ENCODE measurements at regions not wholly inside any gene's neighbourhood (a gene's known extent, or its start where the extent isn't known, plus 50 kb on each side); places are given as distances from the start of the nearest gene placed in this dataset.

- no peaks in the 10 kb centered on the region; the same call in 1 of the 2 replicates for H3K9me3 ChIP-seq (ENCODE audit: control insufficient read depth, insufficient read depth, low read length)
- no peaks in the 10 kb centered on the region for H3K36me3 ChIP-seq (ENCODE audit: insufficient read depth, low read length)
- no peak overlapping the region for H3K9ac ChIP-seq (ENCODE audit: low read depth, low read length)
- H3K4me1 ChIP-seq (ENCODE audit: insufficient read depth, low read length) = peaks cover 8% of the 10 kb centered on the region; the same call in 1 of the 2 replicates
Measured at GRCh38 chr18:22543769-22544168, 126.1 kb upstream of the CTAGE1 start.

- H3K9me3 ChIP-seq (ENCODE audit: control insufficient read depth, insufficient read depth, low read length) = no peaks in the 10 kb centered on the region; the same call in 1 of the 2 replicates
- H3K36me3 ChIP-seq (ENCODE audit: insufficient read depth, low read length) = no peaks in the 10 kb centered on the region
- peaks cover 12% of the 10 kb centered on the region; the same call in 1 of the 2 replicates for H3K4me1 ChIP-seq (ENCODE audit: insufficient read depth, low read length)
- H3K9ac ChIP-seq (ENCODE audit: low read depth, low read length) = no peak overlapping the region
Measured at GRCh38 chr18:22544626-22545025, 126.9 kb upstream of the CTAGE1 start.

- Histone ChIP-seq H3K4me1 (ENCODE audit: insufficient read depth, low read length) (peaks cover 12% of the 10 kb centered on the region; the same call in 1 of the 2 replicates), H3K9me3 (ENCODE audit: control insufficient read depth, insufficient read depth, low read length) (no peaks in the 10 kb centered on the region; the same call in 1 of the 2 replicates), H3K36me3 (ENCODE audit: insufficient read depth, low read length) (no peaks in the 10 kb centered on the region), H3K9ac (ENCODE audit: low read depth, low read length) (no peak overlapping the region)
Measured at GRCh38 chr18:22545066-22545760, 127.5 kb upstream of the CTAGE1 start.

- no peaks in the 10 kb centered on the region for H3K9me3 ChIP-seq (ENCODE audit: control insufficient read depth, insufficient read depth, low read length)
- H3K36me3 ChIP-seq (ENCODE audit: insufficient read depth, low read length) = no peaks in the 10 kb centered on the region
- H3K9ac ChIP-seq (ENCODE audit: low read depth, low read length) = no peak overlapping the region
Measured at GRCh38 chr18:22546905-22547570, 129.3 kb upstream of the CTAGE1 start.

GRCh38 chr18:22547807-22548561 lies 130.3 kb upstream of the CTAGE1 start:
- no peak overlapping the region for H3K9ac ChIP-seq (ENCODE audit: low read depth, low read length)
- H3K36me3 ChIP-seq (ENCODE audit: insufficient read depth, low read length) = no peaks in the 10 kb centered on the region
- peaks cover 12% of the 10 kb centered on the region; the same call in 1 of the 2 replicates for H3K4me1 ChIP-seq (ENCODE audit: insufficient read depth, low read length)
- no peaks in the 10 kb centered on the region for H3K9me3 ChIP-seq (ENCODE audit: control insufficient read depth, insufficient read depth, low read length)

More at GRCh38 chr18:22546905-22547570, 129.3 kb upstream of the CTAGE1 start:
- H3K4me1 ChIP-seq (ENCODE audit: insufficient read depth, low read length) = peaks cover 12% of the 10 kb centered on the region; the same call in 1 of the 2 replicates

- no peaks in the 10 kb centered on the region for H3K36me3 ChIP-seq (ENCODE audit: insufficient read depth, low read length)
- peaks cover 12% of the 10 kb centered on the region; the same call in 1 of the 2 replicates for H3K4me1 ChIP-seq (ENCODE audit: insufficient read depth, low read length)
- H3K9ac ChIP-seq (ENCODE audit: low read depth, low read length) = no peak overlapping the region
- no peaks in the 10 kb centered on the region for H3K9me3 ChIP-seq (ENCODE audit: control insufficient read depth, insufficient read depth, low read length)
Measured at GRCh38 chr18:22549260-22549937, 131.7 kb upstream of the CTAGE1 start.

- Histone ChIP-seq H3K9ac (ENCODE audit: low read depth, low read length) (no peak overlapping the region), H3K9me3 (ENCODE audit: control insufficient read depth, insufficient read depth, low read length) (no peaks in the 10 kb centered on the region), H3K4me1 (ENCODE audit: insufficient read depth, low read length) (peaks cover 12% of the 10 kb centered on the region; the same call in 1 of the 2 replicates), H3K36me3 (ENCODE audit: insufficient read depth, low read length) (no peaks in the 10 kb centered on the region)
Measured at GRCh38 chr18:22550366-22550765, 132.7 kb upstream of the CTAGE1 start.

- H3K9me3 ChIP-seq (ENCODE audit: control insufficient read depth, insufficient read depth, low read length) = no peaks in the 10 kb centered on the region
- H3K4me1 ChIP-seq (ENCODE audit: insufficient read depth, low read length) = peaks cover 10% of the 10 kb centered on the region; the same call in 1 of the 2 replicates
- no peak overlapping the region for H3K9ac ChIP-seq (ENCODE audit: low read depth, low read length)
- no peaks in the 10 kb centered on the region for H3K36me3 ChIP-seq (ENCODE audit: insufficient read depth, low read length)
Measured at GRCh38 chr18:22550861-22551260, 133.1 kb upstream of the CTAGE1 start.

GRCh38 chr18:22551536-22552151 lies 133.9 kb upstream of the CTAGE1 start:
- Histone ChIP-seq H3K9ac (ENCODE audit: low read depth, low read length) (no peak overlapping the region), H3K9me3 (ENCODE audit: control insufficient read depth, insufficient read depth, low read length) (no peaks in the 10 kb centered on the region), H3K4me1 (ENCODE audit: insufficient read depth, low read length) (peaks cover 8% of the 10 kb centered on the region; the same call in 1 of the 2 replicates), H3K36me3 (ENCODE audit: insufficient read depth, low read length) (no peaks in the 10 kb centered on the region)

- no peaks in the 10 kb centered on the region for H3K36me3 ChIP-seq (ENCODE audit: insufficient read depth, low read length)
- H3K9me3 ChIP-seq (ENCODE audit: control insufficient read depth, insufficient read depth, low read length) = no peaks in the 10 kb centered on the region
- H3K9ac ChIP-seq (ENCODE audit: low read depth, low read length) = no peak overlapping the region
- peaks cover 8% of the 10 kb centered on the region; the same call in 1 of the 2 replicates for H3K4me1 ChIP-seq (ENCODE audit: insufficient read depth, low read length)
Measured at GRCh38 chr18:22552254-22552653, 134.5 kb upstream of the CTAGE1 start.

GRCh38 chr18:22552899-22553460 lies 135.3 kb upstream of the CTAGE1 start:
- Histone ChIP-seq H3K36me3 (ENCODE audit: insufficient read depth, low read length) (no peaks in the 10 kb centered on the region), H3K9ac (ENCODE audit: low read depth, low read length) (no peak overlapping the region)

GRCh38 chr18:22556222-22557167 lies 138.8 kb upstream of the CTAGE1 start:
- peaks cover 10% of the 10 kb centered on the region for H3K4me1 ChIP-seq (ENCODE audit: insufficient read depth, low read length)
- no peaks in the 10 kb centered on the region for H3K9me3 ChIP-seq (ENCODE audit: control insufficient read depth, insufficient read depth, low read length)
- H3K9ac ChIP-seq (ENCODE audit: low read depth, low read length) = no peak overlapping the region
- no peaks in the 10 kb centered on the region for H3K36me3 ChIP-seq (ENCODE audit: insufficient read depth, low read length)

More at GRCh38 chr18:22552899-22553460, 135.3 kb upstream of the CTAGE1 start:
- peaks cover 8% of the 10 kb centered on the region; the same call in 1 of the 2 replicates for H3K4me1 ChIP-seq (ENCODE audit: insufficient read depth, low read length)
- H3K9me3 ChIP-seq (ENCODE audit: control insufficient read depth, insufficient read depth, low read length) = no peaks in the 10 kb centered on the region
